ENCODE measurements at regions not wholly inside any gene's neighbourhood (a gene's known extent, or its start where the extent isn't known, plus 50 kb on each side); places are given as distances from the start of the nearest gene placed in this dataset.

DNA sequence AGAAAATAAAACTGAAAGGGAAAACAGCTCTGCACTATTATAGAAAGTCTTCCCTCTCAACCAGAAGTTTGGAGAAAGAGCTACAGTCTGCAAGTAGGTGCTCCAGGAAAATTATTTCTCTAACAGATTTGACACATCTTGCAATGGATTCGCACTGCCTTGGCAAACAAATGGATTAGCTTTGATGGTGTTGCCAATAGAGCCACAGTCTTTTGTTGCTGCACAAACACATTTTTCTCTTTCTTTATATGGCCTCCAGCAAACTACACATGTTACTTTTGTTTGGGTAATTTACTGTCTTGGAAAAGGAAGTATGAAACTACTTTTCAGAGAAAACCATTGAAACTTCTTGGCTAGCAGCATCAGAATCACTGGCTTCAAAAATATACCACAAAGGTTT, 523.1 kb downstream of the EFNA5 start:
- no peaks in the 10 kb centered on the region for H3K36me3 ChIP-seq (ENCODE audit: control insufficient read depth, insufficient read depth, low read length)
- DNase-seq (ENCODE audit: low read depth) (no peak), FAIRE-seq (no peak)
- TF ChIP-seq, protein P1, sequence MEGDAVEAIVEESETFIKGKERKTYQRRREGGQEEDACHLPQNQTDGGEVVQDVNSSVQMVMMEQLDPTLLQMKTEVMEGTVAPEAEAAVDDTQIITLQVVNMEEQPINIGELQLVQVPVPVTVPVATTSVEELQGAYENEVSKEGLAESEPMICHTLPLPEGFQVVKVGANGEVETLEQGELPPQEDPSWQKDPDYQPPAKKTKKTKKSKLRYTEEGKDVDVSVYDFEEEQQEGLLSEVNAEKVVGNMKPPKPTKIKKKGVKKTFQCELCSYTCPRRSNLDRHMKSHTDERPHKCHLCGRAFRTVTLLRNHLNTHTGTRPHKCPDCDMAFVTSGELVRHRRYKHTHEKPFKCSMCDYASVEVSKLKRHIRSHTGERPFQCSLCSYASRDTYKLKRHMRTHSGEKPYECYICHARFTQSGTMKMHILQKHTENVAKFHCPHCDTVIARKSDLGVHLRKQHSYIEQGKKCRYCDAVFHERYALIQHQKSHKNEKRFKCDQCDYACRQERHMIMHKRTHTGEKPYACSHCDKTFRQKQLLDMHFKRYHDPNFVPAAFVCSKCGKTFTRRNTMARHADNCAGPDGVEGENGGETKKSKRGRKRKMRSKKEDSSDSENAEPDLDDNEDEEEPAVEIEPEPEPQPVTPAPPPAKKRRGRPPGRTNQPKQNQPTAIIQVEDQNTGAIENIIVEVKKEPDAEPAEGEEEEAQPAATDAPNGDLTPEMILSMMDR (IDR thresholded peaks at IDR 0.05; ENCODE audit: insufficient read depth, low read length, severe bottlenecking), result no peak
- no peaks in the 10 kb centered on the region for H3K27me3 ChIP-seq (ENCODE audit: control insufficient read depth, insufficient read depth, low read length)
- no peak overlapping the region for H3K4me3 ChIP-seq (ENCODE audit: low read depth, low read length)

DNA sequence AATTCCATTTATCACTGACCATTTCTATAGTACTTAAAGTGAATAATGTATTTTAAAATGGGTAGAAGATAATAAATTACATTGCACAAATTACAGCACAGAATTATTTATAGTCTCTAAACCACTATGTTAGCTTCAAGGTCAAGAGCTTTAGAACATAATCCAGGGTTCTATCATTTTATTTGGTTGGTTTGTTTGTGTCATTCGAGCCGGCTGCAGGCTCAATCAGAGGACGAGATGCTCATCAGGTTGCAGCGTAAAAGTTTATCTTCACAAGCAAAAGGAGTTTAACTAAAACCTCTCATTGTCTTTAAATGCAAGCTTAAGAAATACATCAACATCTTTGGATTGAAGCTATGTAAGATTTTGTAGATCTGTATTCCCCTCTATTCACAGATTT, 523.8 kb downstream of the EFNA5 start:
- FAIRE-seq (no peak), DNase-seq (ENCODE audit: low read depth) (no peak)
- TF ChIP-seq, protein P1 (IDR thresholded peaks at IDR 0.05; ENCODE audit: insufficient read depth, low read length, severe bottlenecking), result no peak
- Histone ChIP-seq H3K4me3 (ENCODE audit: low read depth, low read length) (no peak overlapping the region), H3K36me3 (ENCODE audit: control insufficient read depth, insufficient read depth, low read length) (no peaks in the 10 kb centered on the region), H3K27me3 (ENCODE audit: control insufficient read depth, insufficient read depth, low read length) (no peaks in the 10 kb centered on the region)

DNA sequence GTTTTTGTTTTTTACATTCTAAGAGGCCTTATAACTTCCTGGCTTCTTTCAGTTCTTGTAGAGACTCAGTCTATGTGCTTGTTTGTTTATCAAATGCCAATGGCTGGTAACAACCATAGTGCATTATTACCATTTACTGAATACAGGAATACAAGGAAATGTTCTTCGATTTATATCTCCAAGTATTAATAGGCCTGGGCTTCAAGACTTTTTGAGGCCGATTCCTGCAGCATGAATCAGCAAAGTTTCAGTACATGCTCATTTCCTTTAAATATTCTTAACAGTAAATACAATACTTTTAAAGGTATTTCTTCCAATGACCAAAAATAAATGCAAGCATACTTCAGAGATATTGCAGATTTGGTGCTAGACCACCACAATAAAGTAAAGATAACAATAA, 535.3 kb downstream of the EFNA5 start:
- no peak overlapping the region for H3K4me3 ChIP-seq (ENCODE audit: low read depth, low read length)
- H3K36me3 ChIP-seq (ENCODE audit: control insufficient read depth, insufficient read depth, low read length), result no peaks in the 10 kb centered on the region
- peak; percentile 65 for DNase-seq (ENCODE audit: low read depth)
- FAIRE-seq, result no peak
- no peaks in the 10 kb centered on the region for H3K27me3 ChIP-seq (ENCODE audit: control insufficient read depth, insufficient read depth, low read length)
- TF ChIP-seq, protein P1 (IDR thresholded peaks at IDR 0.05; ENCODE audit: insufficient read depth, low read length, severe bottlenecking), result no peak

DNA sequence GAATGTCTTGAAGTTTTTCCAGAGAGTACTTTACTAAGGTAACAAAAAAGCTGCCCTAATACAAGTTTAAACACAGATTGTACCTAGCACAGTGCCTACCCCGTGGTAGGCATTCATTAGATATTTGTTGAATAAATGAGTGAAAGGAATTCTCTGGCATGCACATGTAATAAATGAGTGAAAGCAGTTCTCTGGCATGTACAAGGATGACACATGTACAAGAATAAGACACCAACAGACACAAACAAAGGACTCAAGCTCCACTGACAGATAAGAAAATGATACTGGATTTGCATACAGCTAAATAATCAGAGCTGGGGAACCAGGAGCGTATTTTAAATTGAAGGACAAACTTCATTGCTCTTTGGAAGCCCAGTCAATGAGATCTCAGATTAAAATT, 535.8 kb downstream of the EFNA5 start:
- DNase-seq (ENCODE audit: low read depth), result peak; percentile 30
- TF ChIP-seq, protein P1 (IDR thresholded peaks at IDR 0.05; ENCODE audit: insufficient read depth, low read length, severe bottlenecking), result no peak
- FAIRE-seq, result no peak
- Histone ChIP-seq H3K4me3 (ENCODE audit: low read depth, low read length) (no peak overlapping the region), H3K36me3 (ENCODE audit: control insufficient read depth, insufficient read depth, low read length) (no peaks in the 10 kb centered on the region), H3K27me3 (ENCODE audit: control insufficient read depth, insufficient read depth, low read length) (no peaks in the 10 kb centered on the region)

DNA sequence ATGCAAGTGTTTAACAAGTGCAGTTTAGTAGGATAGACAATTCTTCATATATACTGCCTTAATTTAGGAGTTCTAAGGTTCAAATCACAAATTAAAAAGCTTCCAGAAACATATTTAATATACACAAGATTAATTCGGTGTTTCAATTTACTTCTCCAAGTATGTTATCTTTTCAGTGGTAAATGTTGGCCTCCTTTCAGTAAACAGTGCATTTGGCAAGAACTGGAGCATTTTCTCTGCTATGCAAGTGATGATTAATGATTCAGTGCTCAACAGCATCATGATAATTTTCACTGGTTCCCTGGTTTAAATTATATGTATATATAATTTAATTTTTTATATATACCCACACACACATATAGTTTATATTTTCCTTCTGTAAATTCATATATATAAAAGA, 541.7 kb downstream of the EFNA5 start:
- DNase-seq (ENCODE audit: low read depth) (no peak), FAIRE-seq (no peak)
- Histone ChIP-seq H3K27me3 (ENCODE audit: control insufficient read depth, insufficient read depth, low read length) (no peaks in the 10 kb centered on the region), H3K4me3 (ENCODE audit: low read depth, low read length) (no peak overlapping the region), H3K36me3 (ENCODE audit: control insufficient read depth, insufficient read depth, low read length) (no peaks in the 10 kb centered on the region)
- TF ChIP-seq, protein P1 (IDR thresholded peaks at IDR 0.05; ENCODE audit: insufficient read depth, low read length, severe bottlenecking), result no peak

DNA sequence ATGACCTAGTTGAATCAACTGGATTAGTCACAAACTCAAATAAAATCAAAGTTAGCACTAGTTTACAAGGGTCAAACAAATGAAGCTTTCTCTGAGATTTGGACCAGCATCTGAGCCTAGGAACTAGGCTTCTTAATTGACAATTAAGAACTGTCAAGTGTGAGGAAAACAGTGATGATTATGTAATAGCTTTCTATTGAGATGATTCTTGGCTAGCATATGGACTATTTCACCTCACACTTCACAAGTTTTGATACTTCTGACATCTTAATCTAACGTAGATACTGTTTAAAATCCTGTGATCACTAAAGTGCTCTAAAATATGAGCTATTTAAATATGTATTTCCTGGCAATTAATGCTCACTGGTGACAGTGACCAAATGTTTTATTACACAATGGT, 542.9 kb downstream of the EFNA5 start:
- TF ChIP-seq, protein P1 (IDR thresholded peaks at IDR 0.05; ENCODE audit: insufficient read depth, low read length, severe bottlenecking), result no peak
- H3K27me3 ChIP-seq (ENCODE audit: control insufficient read depth, insufficient read depth, low read length), result no peaks in the 10 kb centered on the region
- H3K4me3 ChIP-seq (ENCODE audit: low read depth, low read length), result no peak overlapping the region
- no peak for FAIRE-seq
- no peaks in the 10 kb centered on the region for H3K36me3 ChIP-seq (ENCODE audit: control insufficient read depth, insufficient read depth, low read length)
- DNase-seq (ENCODE audit: low read depth), result no peak
